NOMO-1 treated with DMSO at 0.1 percent for 48 hours (cell line): ENCODE measurements at regions not wholly inside any gene's neighbourhood (a gene's known extent, or its start where the extent isn't known, plus 50 kb on each side); places are given as distances from the start of the nearest gene placed in this dataset.

Experiments
- DNase-seq: peaks from one replicate; lab custom pipeline; 2025; ENCODE audit not compliant: unreplicated experiment; lab: John Stamatoyannopoulos, UW

- DNase-seq = no peak
These were observed 168.8 kb upstream of the PLXNA2 start for GRCh38 chr1:208413006-208413405.

GRCh38 chr1:208418667-208419066 lies 174.5 kb upstream of the PLXNA2 start:
- no peak for DNase-seq

GRCh38 chr1:208419746-208420420 lies 175.7 kb upstream of the PLXNA2 start:
- DNase-seq = no peak

GRCh38 chr1:208420696-208421095 lies 176.5 kb upstream of the PLXNA2 start:
- DNase-seq = no peak

GRCh38 chr1:208421486-208421885 lies 177.3 kb upstream of the PLXNA2 start:
- no peak for DNase-seq

- DNase-seq = no peak
These were observed 179.3 kb upstream of the PLXNA2 start for GRCh38 chr1:208423526-208423925.

GRCh38 chr1:208425096-208425495 lies 180.9 kb upstream of the PLXNA2 start:
- no peak for DNase-seq

- no peak for DNase-seq
These were observed 186.0 kb upstream of the PLXNA2 start for GRCh38 chr1:208430220-208430619.

- no peak for DNase-seq
These were observed 187.5 kb upstream of the PLXNA2 start for GRCh38 chr1:208431721-208432120.

- DNase-seq = no peak
These were observed 188.2 kb upstream of the PLXNA2 start for GRCh38 chr1:208432346-208432745.

GRCh38 chr1:208433086-208433485 lies 188.9 kb upstream of the PLXNA2 start:
- no peak for DNase-seq

GRCh38 chr1:208433971-208434370 lies 189.8 kb upstream of the PLXNA2 start:
- no peak for DNase-seq

- no peak for DNase-seq
These were observed 193.2 kb upstream of the PLXNA2 start for GRCh38 chr1:208437401-208437800.

GRCh38 chr1:208438112-208438699 lies 194.0 kb upstream of the PLXNA2 start:
- DNase-seq = no peak

- DNase-seq = no peak
These were observed 201.6 kb upstream of the PLXNA2 start for GRCh38 chr1:208445758-208446203.

- no peak for DNase-seq
These were observed 202.1 kb upstream of the PLXNA2 start for GRCh38 chr1:208446271-208446691.

- DNase-seq = no peak
These were observed 204.2 kb upstream of the PLXNA2 start for GRCh38 chr1:208448425-208448824.

- DNase-seq = no peak
These were observed 205.8 kb upstream of the PLXNA2 start for GRCh38 chr1:208449951-208450350.

- no peak for DNase-seq
These were observed 206.8 kb upstream of the PLXNA2 start for GRCh38 chr1:208450958-208451357.

GRCh38 chr1:208455821-208456220 lies 211.6 kb upstream of the PLXNA2 start:
- DNase-seq = no peak

- no peak for DNase-seq
These were observed 212.3 kb upstream of the PLXNA2 start for GRCh38 chr1:208456487-208456886.

- DNase-seq = no peak
These were observed 216.6 kb upstream of the PLXNA2 start for GRCh38 chr1:208460823-208461222.

GRCh38 chr1:208461680-208462079 lies 217.5 kb upstream of the PLXNA2 start:
- no peak for DNase-seq
